IPS DF 19.7 (cell line): ENCODE measurements at regions not wholly inside any gene's neighbourhood (a gene's known extent, or its start where the extent isn't known, plus 50 kb on each side); places are given as distances from the start of the nearest gene placed in this dataset.
"Not testable (repeated sequence)": the region's sequence is repeated elsewhere in the genome, so short reads cannot be mapped to it uniquely, and the experiment has no call there.

Experiments
- DNase-seq: peaks from one replicate; pipeline ENCODE4 v3.0.0-alpha.2; 2013; ENCODE audit warnings: low read depth, low spot score

DNA sequence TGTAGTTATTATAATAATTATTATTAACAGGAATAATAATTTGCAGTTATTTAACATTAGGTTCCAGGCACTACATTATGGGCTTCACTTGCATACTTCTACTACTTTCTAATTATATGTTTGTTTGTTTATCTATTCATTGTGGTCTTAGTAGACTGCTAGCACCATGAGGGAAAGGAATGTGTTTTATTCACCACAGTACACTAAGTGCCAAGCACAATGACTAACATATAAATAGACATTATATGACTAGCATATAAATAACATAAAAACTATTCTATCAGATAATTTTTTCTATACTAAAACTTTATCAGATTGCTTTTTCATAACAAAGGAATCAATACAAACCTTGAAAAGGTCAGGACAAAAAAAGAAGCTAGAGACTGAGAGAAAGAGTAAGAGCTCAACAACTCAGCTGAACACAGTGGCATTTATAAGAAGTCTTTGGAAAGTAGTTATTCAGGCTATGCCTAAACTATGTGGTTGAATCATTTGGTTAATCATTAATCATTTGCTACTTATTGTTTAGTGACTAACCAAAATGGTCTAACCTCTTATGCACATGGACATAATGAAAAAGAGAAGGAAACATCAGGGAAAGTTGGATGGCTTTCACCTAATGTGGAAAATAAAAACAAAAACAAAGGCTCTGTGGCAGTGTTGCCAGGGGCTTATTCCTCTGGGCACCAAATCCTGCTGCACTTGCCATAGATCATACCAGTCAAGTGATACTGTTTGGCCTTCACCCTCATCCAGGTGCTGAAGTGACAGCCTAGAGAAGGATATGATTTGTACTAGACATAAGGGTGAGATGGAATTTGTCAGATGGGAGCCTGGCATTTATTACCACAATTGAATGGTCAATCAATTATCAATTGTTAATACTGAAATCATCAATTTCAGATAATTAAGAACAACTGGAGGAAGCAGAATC is 174.9 kb downstream of the ETAA1 start:
- DNase-seq, result no peak

DNA sequence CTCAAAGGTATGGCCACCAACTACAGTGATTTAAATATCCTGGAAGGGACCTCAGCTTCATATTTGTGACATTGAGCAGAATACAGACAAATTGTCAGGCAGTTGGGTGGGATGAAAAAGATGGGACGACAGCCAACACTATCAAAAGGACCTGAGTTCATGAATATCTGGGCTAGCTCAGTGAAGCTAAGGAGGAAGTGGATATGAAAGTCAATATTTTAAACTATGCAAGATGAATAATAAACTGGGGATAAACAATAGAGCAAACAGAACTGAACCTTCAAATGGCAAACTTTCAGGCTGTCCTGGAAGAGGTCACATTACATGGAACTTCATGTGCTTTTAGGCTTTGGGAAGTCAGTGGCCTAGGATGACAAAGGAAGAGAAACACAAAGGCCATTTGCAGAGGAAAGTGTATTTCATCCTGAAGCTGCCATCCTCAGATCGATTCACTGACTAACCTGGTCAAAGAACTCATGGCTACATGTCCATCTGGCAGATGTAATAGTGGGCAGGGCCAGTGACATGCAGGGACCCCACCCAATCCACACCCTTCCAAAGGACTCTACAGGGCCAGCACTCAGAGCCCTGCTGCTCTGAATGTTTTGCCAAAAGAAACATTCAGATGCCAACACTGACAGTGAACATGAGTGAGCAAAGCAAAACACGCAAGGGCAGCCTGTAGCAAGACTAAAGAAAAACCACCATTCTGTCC is 175.7 kb downstream of the ETAA1 start:
- no peak for DNase-seq

GRCh38 chr2:67574230-67574629 is 177.1 kb downstream of the ETAA1 start:
- DNase-seq, result no peak

GRCh38 chr2:67576226-67576625 is 179.1 kb downstream of the ETAA1 start:
- DNase-seq, result no peak

- DNase-seq, result no peak
These were observed 179.9 kb downstream of the ETAA1 start for GRCh38 chr2:67576991-67577390.

- no peak for DNase-seq
These were observed 182.1 kb downstream of the ETAA1 start for GRCh38 chr2:67579216-67579615.

DNA sequence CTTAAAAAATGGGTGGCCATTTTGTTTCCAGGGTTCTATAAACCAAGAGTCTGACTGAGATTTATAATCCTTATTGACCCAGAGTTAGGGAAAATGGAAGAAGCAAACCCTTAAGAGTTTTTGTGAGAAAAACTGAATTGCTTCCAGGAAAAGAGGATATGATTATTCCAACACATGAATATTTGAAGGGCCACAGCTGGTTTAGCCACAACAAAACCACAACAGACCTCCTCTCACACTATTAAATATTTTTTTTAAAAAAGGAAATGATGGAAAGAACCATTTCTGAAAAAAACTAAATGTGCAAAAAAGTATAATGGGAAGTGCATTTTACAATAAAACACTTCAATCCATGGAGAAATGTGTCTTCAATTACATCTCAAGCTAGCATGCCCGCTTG is 182.7 kb downstream of the ETAA1 start:
- DNase-seq, result no peak

GRCh38 chr2:67581751-67582150 is 184.6 kb downstream of the ETAA1 start:
- DNase-seq, result peak; percentile 42

DNA sequence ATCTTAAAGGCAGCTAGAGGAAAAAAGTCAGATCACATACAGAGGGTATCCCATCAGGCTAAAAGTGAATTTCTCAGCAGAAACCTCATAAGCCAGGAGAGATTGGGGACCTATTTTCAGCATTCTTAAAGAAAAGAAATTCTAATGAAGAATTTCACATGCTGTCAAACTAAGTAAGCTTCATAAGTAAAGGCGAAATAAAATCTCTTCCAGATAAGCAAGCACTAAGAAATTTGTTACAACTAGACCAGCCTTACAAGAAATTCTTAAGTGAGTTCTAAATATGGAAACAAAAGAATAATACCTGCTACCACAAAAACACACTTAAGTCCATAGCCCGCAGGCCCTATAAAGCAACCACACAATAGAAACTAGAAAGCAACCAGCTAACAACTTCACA is 186.1 kb downstream of the ETAA1 start:
- no peak for DNase-seq

GRCh38 chr2:67585400-67585799 is 188.3 kb downstream of the ETAA1 start:
- no peak for DNase-seq

DNA sequence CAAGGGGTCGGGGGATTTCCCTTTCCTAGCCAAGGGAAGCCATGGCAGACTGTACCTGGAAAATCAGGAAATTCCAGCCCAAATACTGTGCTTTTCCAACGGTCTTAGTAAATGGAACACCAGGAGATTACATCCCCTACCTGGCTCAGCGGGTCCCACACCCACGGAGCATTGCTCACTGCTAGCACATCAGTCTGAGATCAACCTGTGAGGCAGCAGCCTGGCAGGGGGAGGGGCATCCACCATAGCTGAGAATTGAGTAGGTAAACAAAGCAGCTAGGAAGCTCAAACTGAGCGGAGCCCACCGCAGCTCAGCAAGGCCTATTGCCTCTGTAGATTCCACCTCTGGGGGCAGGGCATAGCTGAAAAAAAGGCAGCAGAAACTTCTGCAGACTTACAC is 192.0 kb downstream of the ETAA1 start:
- not testable (repeated sequence) for DNase-seq

DNA sequence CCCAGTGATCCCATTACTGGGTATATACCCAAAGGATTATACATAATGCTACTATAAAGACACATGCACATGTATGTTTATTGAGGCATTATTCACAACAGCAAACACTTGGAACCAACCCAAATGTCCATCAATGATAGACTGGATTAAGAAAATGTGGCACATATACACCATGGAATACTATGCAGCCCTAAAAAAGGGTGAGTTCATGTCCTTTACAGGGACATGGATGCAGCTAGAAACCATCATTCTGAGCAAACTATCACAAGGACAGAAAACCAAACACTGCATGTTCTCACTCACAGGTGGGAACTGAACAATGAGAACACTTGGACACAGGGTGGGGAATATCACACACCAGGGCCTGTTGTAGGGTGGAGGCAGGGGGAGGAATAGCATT is 197.4 kb downstream of the ETAA1 start:
- DNase-seq, result not testable (repeated sequence)

DNA sequence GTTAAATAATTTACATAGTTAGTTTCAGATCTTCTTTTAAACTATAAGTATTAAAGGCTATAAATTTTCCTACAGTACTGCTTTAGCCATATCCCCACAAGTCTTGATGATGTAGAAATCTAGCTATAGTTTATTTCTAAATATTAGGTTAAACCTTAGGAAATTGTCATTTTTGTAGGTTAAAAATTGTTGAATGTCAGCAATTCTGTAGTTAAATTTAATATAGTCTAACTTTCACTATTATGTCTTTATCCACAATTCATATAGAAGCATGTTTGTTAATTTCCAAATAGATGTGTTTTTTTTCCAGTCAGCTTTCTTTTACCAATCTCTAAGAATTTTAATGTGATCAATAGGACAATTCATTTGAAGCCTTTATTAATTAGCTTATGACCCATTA is 199.7 kb downstream of the ETAA1 start:
- no peak for DNase-seq

GRCh38 chr2:67599561-67599960 is 202.4 kb downstream of the ETAA1 start:
- no peak for DNase-seq

DNA sequence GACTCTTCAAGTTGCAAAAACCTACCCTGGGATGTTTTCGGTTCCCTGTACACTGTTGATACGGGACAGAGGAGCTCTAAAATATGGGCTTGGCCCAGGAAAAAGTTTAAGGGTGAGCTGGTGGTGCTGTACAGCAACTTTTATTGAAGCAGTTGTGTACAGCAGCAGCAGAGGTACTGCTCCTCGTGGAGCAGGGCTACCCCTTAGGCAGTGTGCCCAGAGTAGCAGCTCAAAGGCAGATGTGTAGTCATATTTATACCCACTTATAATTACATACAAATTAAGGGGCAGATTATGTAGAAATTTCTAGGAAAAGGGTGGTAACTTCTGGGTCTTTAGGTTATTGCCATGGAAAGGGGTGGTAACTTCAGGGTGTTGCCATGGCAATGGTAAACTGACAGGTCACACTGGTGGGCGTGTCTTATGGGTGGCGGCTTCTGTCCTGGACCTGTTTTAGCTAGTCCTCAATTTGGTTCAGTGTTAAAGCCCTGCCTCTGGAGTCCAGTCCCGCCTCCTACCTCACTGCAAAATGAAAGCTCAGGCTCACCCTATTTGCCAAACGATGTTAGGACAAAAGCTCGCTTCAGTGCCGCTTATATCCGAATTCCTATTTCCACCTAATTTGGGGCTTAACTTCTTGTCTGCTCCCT is 203.2 kb downstream of the ETAA1 start:
- peak; percentile 42 for DNase-seq

GRCh38 chr2:67600946-67601345 is 203.8 kb downstream of the ETAA1 start:
- no peak for DNase-seq

DNA sequence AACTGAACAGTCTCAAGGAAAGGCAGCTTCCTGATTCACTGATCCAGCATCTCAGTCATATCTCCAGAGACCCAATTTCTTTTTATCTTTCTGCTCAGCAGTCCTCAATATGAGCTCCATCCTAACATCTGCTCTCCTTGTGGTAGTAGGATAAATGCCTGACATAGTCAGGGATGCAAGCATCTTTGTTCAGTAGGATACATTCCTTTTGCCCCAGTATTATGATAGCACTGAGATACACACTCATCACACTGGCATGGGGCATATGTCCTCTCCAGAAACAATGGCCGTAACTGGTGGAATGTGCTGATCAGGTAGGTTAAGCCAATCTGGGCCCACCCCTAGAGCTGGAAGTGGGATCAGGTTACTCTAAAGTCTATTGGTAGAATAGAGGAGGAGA is 207.2 kb downstream of the ETAA1 start:
- DNase-seq, result no peak

DNA sequence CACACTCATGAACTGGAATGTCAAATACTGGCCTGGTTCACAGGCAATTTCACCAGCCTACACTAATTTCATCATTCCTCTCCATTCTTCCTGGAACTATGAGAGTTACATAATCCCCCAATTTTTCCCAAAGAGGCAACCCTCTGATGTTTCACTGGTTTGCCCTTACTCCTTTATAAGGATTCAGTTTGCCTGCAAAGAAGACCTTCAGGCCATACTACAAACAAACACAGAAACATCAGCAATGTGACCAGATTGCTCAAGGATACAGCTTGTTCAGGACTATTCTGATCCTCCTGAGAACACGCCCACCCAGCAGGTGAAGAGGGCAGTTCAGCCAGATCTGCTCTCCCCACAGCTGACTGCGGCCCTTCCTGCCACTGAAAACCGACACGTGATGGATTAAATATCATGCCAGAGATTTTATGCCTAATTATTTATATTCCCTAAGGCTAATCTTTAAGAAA is 215.5 kb downstream of the ETAA1 start:
- no peak for DNase-seq

GRCh38 chr2:67613227-67613626 is 216.1 kb downstream of the ETAA1 start:
- no peak for DNase-seq

DNA sequence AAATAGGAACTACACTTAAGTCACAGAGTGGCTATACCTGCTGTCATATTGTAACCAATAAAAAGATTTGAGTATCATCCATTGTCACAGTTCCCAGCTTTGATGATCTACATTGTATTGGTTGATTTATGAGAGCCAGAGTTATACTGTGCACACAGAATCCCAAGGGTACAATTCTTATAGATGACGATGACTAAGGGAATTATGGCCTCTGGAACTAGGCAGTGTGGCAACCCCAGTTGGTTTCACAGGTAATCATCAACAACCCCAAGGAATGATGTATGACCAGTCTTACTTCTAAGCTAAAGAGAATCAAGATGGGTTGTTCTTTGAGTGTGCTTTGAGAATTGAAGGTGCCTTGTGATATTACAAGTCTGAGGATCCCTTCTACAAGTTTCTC is 217.3 kb downstream of the ETAA1 start:
- DNase-seq, result no peak

DNA sequence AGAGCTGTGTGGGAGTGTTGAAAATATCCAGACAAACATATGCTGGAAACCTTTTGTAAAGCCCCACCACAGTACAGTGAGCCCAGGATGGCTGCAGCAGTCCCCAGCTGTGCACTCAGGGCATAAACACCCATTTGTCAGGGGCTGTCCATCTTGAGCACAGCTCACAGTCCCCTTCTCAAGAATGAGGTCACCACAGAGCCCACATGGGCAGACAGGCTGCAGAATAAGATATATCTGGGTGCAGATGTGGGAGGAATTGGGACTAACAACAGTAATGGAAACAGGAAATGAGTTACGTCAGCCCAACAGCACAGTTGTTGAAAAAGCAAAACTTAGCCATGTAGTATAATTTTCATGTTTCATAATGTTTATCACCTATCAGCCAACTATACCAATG is 219.6 kb downstream of the ETAA1 start:
- DNase-seq, result no peak

GRCh38 chr2:67619204-67619603 is 222.1 kb downstream of the ETAA1 start:
- no peak for DNase-seq
